ENCODE measurements at regions not wholly inside any gene's neighbourhood (a gene's known extent, or its start where the extent isn't known, plus 50 kb on each side); places are given as distances from the start of the nearest gene placed in this dataset.

GRCh38 chr4:148514041-148514440 is 71.8 kb upstream of the NR3C2 start:
- DNase-seq = no peak

GRCh38 chr4:148510211-148510610 is 68.0 kb upstream of the NR3C2 start:
- no peak for DNase-seq

DNA sequence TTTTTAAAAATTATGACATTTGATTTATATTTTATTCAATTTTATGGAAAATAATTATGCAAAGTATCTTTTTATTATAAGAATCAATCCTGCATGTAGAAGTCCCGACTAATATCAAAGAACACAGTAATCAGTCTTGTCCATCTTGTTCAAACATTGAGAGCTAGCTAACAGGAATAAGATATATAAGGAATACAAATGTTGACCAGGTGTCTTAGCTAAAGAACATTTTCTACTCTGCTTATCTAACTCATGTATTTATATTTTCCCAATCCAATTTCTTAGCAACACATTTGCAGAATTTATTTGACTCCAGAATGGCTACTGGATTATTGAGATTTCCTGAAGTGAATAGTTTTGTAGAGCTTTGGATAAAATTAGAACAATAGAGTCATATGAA is 61.5 kb upstream of the NR3C2 start:
- no peak for DNase-seq

- DNase-seq = no peak
These were observed 55.0 kb upstream of the NR3C2 start for GRCh38 chr4:148497258-148497657.

DNA sequence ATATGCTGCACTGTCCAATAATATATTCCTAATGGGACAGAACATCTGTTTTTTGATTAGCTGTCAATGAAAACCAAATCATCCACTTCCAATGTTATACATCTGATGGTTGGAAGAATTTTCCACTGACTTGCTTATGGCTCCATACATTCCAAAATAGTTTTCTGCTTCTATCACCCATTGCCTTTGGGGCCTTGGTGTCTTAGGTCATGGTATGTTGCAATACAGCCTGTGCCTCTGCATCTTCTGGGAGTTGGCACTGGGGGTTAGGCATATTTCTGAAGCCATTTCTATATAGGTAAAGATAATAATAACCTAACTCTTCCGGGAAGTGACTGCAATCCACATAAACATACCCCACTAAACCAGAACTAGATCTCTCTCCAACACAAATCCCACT is 53.2 kb upstream of the NR3C2 start:
- no peak for DNase-seq
